HCT116 (cell line): ENCODE measurements at regions not wholly inside any gene's neighbourhood (a gene's known extent, or its start where the extent isn't known, plus 50 kb on each side); places are given as distances from the start of the nearest gene placed in this dataset.
"Not testable (repeated sequence)": the region's sequence is repeated elsewhere in the genome, so short reads cannot be mapped to it uniquely, and the experiment has no call there.

Experiments used
- ATAC-seq: fragments of 200-7000 bp; cut with Tn5 transposase; 2 replicates; pipeline ENCODE4 v1.9.1; 2020; ENCODE audit warnings: mild to moderate bottlenecking, moderate library complexity
- BruUV-seq: library from RNA; stranded (reverse); fragments of 400-500 nt; replicated peaks from 2 replicates; lab custom pipeline; 2021; lab: Mats Ljungman, UMichigan
- CTCF ChIA-PET: fragments of 300-600 bp; sonication (Branson Sonifier 250); formaldehyde crosslinking; loops from one replicate; lab custom pipeline; 2021; ENCODE audit warnings: antibody characterized with exemption; lab: Charles Lee
- POLR2A ChIA-PET: fragments of 300-600, 350-600 bp; sonication (Branson Sonifier 250); formaldehyde crosslinking; loops from one replicate; lab custom pipeline; 2021; ENCODE audit warnings: antibody characterized with exemption; lab: Charles Lee
- RAD21 ChIA-PET, 2 experiments: fragments of 300-600 bp; sonication (Branson Sonifier 250); formaldehyde crosslinking; loops; one replicate each; lab custom pipeline; 2023; ENCODE audit warnings: low total read pairs in 2 of 2; ENCODE audit not compliant: uncharacterized antibody in 2 of 2, unreplicated experiment in 2 of 2, low non-redundant PET in 1 of 2; lab: Charles Lee
- DNase-seq: peaks from one replicate; pipeline ENCODE4 v3.0.0-alpha.2; 2010; ENCODE audit warnings: low read depth, low spot score
- H2AFZ ChIP-seq: fragments of 200-600 bp; shearing (Covaris generic), sonication (generic); 2 replicates; pipeline ENCODE4 v1.6.1; 2017; ENCODE audit warnings: low read depth, mixed run types, mixed read lengths, antibody characterized with exemption, low read length; ENCODE audit not compliant: poor library complexity, severe bottlenecking
- H3K27ac ChIP-seq: 2 replicates; pipeline ENCODE4 v1.5.1; 2012; ENCODE audit warnings: low read depth, low read length
- H3K27me3 ChIP-seq: fragments of 200-600 bp; sonication (generic); 2 replicates; pipeline ENCODE4 v1.6.1; 2016; ENCODE audit warnings: mixed run types, low read length, mixed read lengths; ENCODE audit not compliant: insufficient read depth
- H3K36me3 ChIP-seq, 2 experiments: fragments of 200-500 bp in 1 of 2; fragments of 200-600 bp in 1 of 2; sonication (Bioruptor generic) in 1 of 2; sonication (generic) in 1 of 2; 2 replicates each; pipeline versions ENCODE4 v1.5.1 to v1.6.1; 2014 to 2016; ENCODE audit warnings: low read length in 2 of 2, inconsistent platforms in 1 of 2, mixed read lengths in 1 of 2, mixed run types in 1 of 2; ENCODE audit not compliant: insufficient read depth in 2 of 2, control insufficient read depth in 1 of 2
- H3K4me1 ChIP-seq, 2 experiments: fragments of 200-600 bp in 1 of 2; sonication (generic) in 1 of 2; 2 replicates each; pipeline versions ENCODE4 v1.5.1 to v1.6.1; 2012 to 2017; ENCODE audit warnings: low read length in 2 of 2, inconsistent platforms in 1 of 2, mild to moderate bottlenecking in 1 of 2, mixed read lengths in 1 of 2, mixed run types in 1 of 2, moderate library complexity in 1 of 2; ENCODE audit not compliant: insufficient read depth in 2 of 2, control insufficient read depth in 1 of 2
- H3K4me2 ChIP-seq: fragments of 200-600 bp; sonication (generic); 2 replicates; pipeline ENCODE4 v1.6.1; 2017; ENCODE audit warnings: mixed run types, low read length, mixed read lengths
- H3K4me3 ChIP-seq, 2 experiments: fragments of 200-600 bp in 1 of 2; sonication (generic) in 1 of 2; replicated peaks in 1 of 2; 2 replicates each; pipeline ENCODE4 v1.5.1; 2011 to 2016; ENCODE audit warnings: low read length in 2 of 2, control low read depth in 1 of 2, low read depth in 1 of 2, mild to moderate bottlenecking in 1 of 2, mixed read lengths in 1 of 2, mixed run types in 1 of 2
- H3K79me2 ChIP-seq: fragments of 200-600 bp; sonication (generic); 2 replicates; pipeline ENCODE4 v1.6.1; 2017; ENCODE audit warnings: mild to moderate bottlenecking, mixed run types, low read length, moderate library complexity, mixed read lengths; ENCODE audit not compliant: insufficient read depth
- H3K9ac ChIP-seq: fragments of 200-600 bp; sonication (generic); 2 replicates; pipeline ENCODE4 v1.6.1; 2016; ENCODE audit warnings: low read length, mixed read lengths
- H3K9me2 ChIP-seq: fragments of 200-600 bp; sonication (generic), shearing (Covaris generic); 2 replicates; pipeline ENCODE4 v1.6.1; 2017; ENCODE audit warnings: mixed run types, mild to moderate bottlenecking, moderate library complexity; ENCODE audit not compliant: insufficient read depth
- H3K9me3 ChIP-seq, 2 experiments: fragments of 200-500 bp in 1 of 2; fragments of 200-600 bp in 1 of 2; sonication (Bioruptor generic) in 1 of 2; sonication (generic) in 1 of 2; 2 replicates each; pipeline ENCODE4 v1.6.1; 2014 to 2017; ENCODE audit warnings: low read length in 2 of 2, mixed read lengths in 2 of 2, inconsistent platforms in 1 of 2, low read depth in 1 of 2, mild to moderate bottlenecking in 1 of 2, mixed run types in 1 of 2, moderate library complexity in 1 of 2; ENCODE audit not compliant: control insufficient read depth in 1 of 2, insufficient read depth in 1 of 2
- H4K20me1 ChIP-seq: fragments of 200-600 bp; sonication (generic), shearing (Covaris generic); 2 replicates; pipeline ENCODE4 v1.6.1; 2017; ENCODE audit warnings: mixed run types, mild to moderate bottlenecking, moderate library complexity; ENCODE audit not compliant: insufficient read depth
- EGR1 ChIP-seq: IDR thresholded peaks from 2 replicates; pipeline ENCODE4 v1.6.1; 2012; ENCODE audit warnings: low read depth
- JUND ChIP-seq: IDR thresholded peaks from 2 replicates; pipeline ENCODE4 v1.6.1; 2012
- SP1 ChIP-seq: IDR thresholded peaks from 2 replicates; pipeline ENCODE4 v1.6.1; 2012; ENCODE audit warnings: low read depth
- YY1 ChIP-seq: IDR thresholded peaks from 2 replicates; pipeline ENCODE4 v1.6.1; 2011; ENCODE audit warnings: low read length, low read depth, moderate library complexity, mild to moderate bottlenecking; ENCODE audit not compliant: insufficient replicate concordance; ENCODE audit errors: extremely low read depth
- intact Hi-C: fragments of 100-400 bp; cut with micrococcal nuclease; formaldehyde crosslinking; loops from 2 replicates; pipeline ENCODE4 v1.10.0; 2022
- TF ChIP-seq, protein P1 (sequence below), 3 experiments: fragments of 200-600 bp in 1 of 3; sonication (generic) in 1 of 3; IDR thresholded peaks in 2 of 3; conservative IDR thresholded peaks in 1 of 3; 2 replicates each; pipeline ENCODE4 v1.5.1; 2012 to 2017; ENCODE audit warnings: low read depth in 2 of 3, low read length in 2 of 3, antibody characterized with exemption in 1 of 3, borderline replicate concordance in 1 of 3, control low read depth in 1 of 3, mild to moderate bottlenecking in 1 of 3, mixed read lengths in 1 of 3, mixed run types in 1 of 3, moderate library complexity in 1 of 3; ENCODE audit not compliant: insufficient read depth in 1 of 3

DNA sequence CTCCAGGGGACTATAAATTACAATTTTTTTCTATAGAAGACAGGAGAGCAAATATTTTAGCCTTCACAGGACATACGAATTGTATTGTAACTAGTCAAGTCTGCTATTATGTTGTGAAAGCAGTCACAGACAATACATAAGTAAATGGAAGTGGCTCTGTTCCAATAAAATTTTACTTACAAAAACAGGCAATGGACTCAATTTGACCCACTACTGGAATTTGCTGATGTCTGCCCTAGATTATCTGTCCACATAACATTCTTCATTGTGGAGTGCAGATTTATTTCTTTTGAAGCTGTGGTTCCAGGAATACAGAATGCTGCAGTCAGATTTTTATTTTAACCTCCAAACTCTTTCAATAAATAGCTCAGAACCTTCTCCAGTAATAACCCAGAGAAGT is 330.3 kb downstream of the PPP4R3C start:
- Histone ChIP-seq H3K4me2 (no peak overlapping the region), H2AFZ (no peak overlapping the region), H3K9me3 (no peaks in the 10 kb centered on the region), H3K9ac (no peak overlapping the region), H3K4me3 (no peak overlapping the region), H3K36me3 (no peaks in the 10 kb centered on the region), H3K27ac (no peak overlapping the region), H3K4me1 (no peaks in the 10 kb centered on the region), H4K20me1 (no peaks in the 10 kb centered on the region), H3K9me2 (no peaks in the 10 kb centered on the region), H3K79me2 (no peaks in the 10 kb centered on the region), H3K27me3 (no peaks in the 10 kb centered on the region)
- CTCF ChIA-PET, result no interaction called here
- intact Hi-C loops, result no loop called here
- no peak for TF ChIP-seq EGR1
- TF ChIP-seq YY1, result no peak
- no peak for ATAC-seq
- POLR2A ChIA-PET, result no interaction called here
- no peak for DNase-seq
- no TSS peak for BruUV-seq
- RAD21 ChIA-PET, result no interaction called here

DNA sequence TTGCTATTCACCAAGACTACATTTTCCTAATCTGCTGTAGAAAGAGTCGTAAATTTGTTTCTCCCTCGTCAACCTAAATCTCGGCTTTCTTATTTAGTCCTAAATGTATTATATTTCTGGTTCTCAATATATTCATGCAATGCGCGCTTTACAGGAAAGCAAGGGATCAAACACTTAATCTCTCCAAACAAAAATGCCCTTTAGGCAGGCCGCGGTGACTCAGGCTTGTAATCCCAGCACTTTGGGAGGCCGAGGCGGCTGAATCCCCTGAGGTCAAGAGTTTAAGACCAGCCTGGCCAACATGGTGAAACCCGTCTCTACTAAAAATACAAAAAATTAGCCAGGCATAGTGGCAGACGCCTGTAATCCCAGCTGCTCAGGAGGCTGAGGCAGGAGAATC is 376.0 kb downstream of the PPP4R3C start:
- H3K9me2 ChIP-seq, DNase-seq, H3K9me3 ChIP-seq, H3K36me3 ChIP-seq, H4K20me1 ChIP-seq, H2AFZ ChIP-seq, H3K9ac ChIP-seq, RAD21 ChIA-PET, POLR2A ChIA-PET, H3K4me3 ChIP-seq, ATAC-seq, H3K27me3 ChIP-seq, H3K4me1 ChIP-seq, CTCF ChIA-PET, H3K4me2 ChIP-seq, H3K27ac ChIP-seq, H3K79me2 ChIP-seq, BruUV-seq, intact Hi-C loops: not testable (repeated sequence)

DNA sequence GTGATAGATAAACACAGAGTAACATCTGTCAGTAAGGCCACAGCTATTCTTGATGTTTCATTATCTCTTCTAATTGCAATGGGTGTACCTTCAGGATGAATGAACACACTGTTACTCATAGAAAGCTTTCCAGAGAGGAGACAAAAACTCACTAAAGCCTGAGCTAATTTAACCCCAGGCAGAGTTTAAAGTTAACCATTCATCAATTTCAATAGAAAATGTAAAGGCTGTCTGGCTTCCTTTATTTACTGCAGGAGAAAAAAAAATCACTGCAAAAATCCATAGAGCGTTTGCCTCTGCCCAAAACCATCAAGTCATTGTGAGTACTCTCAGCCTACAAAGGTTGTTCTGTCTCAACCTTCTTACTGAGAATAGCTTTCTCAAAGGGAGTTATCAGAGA is 376.9 kb downstream of the PPP4R3C start:
- no peaks in the 10 kb centered on the region for H3K4me1 ChIP-seq
- TF ChIP-seq, protein P1, sequence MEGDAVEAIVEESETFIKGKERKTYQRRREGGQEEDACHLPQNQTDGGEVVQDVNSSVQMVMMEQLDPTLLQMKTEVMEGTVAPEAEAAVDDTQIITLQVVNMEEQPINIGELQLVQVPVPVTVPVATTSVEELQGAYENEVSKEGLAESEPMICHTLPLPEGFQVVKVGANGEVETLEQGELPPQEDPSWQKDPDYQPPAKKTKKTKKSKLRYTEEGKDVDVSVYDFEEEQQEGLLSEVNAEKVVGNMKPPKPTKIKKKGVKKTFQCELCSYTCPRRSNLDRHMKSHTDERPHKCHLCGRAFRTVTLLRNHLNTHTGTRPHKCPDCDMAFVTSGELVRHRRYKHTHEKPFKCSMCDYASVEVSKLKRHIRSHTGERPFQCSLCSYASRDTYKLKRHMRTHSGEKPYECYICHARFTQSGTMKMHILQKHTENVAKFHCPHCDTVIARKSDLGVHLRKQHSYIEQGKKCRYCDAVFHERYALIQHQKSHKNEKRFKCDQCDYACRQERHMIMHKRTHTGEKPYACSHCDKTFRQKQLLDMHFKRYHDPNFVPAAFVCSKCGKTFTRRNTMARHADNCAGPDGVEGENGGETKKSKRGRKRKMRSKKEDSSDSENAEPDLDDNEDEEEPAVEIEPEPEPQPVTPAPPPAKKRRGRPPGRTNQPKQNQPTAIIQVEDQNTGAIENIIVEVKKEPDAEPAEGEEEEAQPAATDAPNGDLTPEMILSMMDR (IDR thresholded peaks at IDR 0.05 in 2 of 3, conservative IDR thresholded peaks at IDR 0.05 in 1 of 3; ENCODE audit: borderline replicate concordance in 1 of 3, insufficient read depth in 1 of 3, low read depth in 2 of 3, low read length in 2 of 3), result no peak
- TF ChIP-seq SP1 (no peak), JUND (no peak)
- no peak overlapping the region for H3K9ac ChIP-seq
- RAD21 ChIA-PET, result no interaction called here
- CTCF ChIA-PET, result no interaction called here
- H3K4me2 ChIP-seq, result no peak overlapping the region
- H3K9me3 ChIP-seq, result no peaks in the 10 kb centered on the region
- no peaks in the 10 kb centered on the region for H3K27me3 ChIP-seq
- no peak overlapping the region for H3K27ac ChIP-seq
- intact Hi-C loops, result no loop called here
- POLR2A ChIA-PET, result no interaction called here
- no peaks in the 10 kb centered on the region for H3K79me2 ChIP-seq
- ATAC-seq, result no peak
- no peaks in the 10 kb centered on the region for H3K36me3 ChIP-seq
- H3K9me2 ChIP-seq, result no peaks in the 10 kb centered on the region
- no peaks in the 10 kb centered on the region for H4K20me1 ChIP-seq
- no peak overlapping the region for H2AFZ ChIP-seq
- no peak for DNase-seq
- H3K4me3 ChIP-seq, result no peak overlapping the region
- no TSS peak for BruUV-seq
